ENCODE measurements at regions not wholly inside any gene's neighbourhood (a gene's known extent, or its start where the extent isn't known, plus 50 kb on each side); places are given as distances from the start of the nearest gene placed in this dataset.

- H3K9me3 ChIP-seq (ENCODE audit: control insufficient read depth in 2 of 2, insufficient read depth in 1 of 2, low read depth in 1 of 2, low read length in 1 of 2): no peaks in the 10 kb centered on the region
- no peaks in the 10 kb centered on the region for H3K4me1 ChIP-seq (ENCODE audit: control insufficient read depth in 3 of 3, insufficient read depth in 2 of 3, low read depth in 1 of 3, low read length in 2 of 3)
- no peak overlapping the region for H3K4me3 ChIP-seq (ENCODE audit: low read depth in 1 of 3, low read length in 3 of 3)
- no peak overlapping the region for H3K27ac ChIP-seq (ENCODE audit: low read depth in 1 of 3, low read length in 2 of 3)
- no peaks in the 10 kb centered on the region for H3K27me3 ChIP-seq (ENCODE audit: control insufficient read depth in 3 of 3, insufficient read depth in 3 of 3, low read length in 3 of 3)
- no peak for DNase-seq
- no peaks in the 10 kb centered on the region for H3K36me3 ChIP-seq (ENCODE audit: control insufficient read depth in 3 of 3, insufficient read depth in 2 of 3, low read depth in 1 of 3, low read length in 3 of 3)
- FAIRE-seq: no peak
- WGBS, 3 donors: 45 to 60% (median 48%) methylated on average over 3 of the region's 3 CpGs
These were observed 489.5 kb downstream of the CBLN4 start for GRCh38 chr20:55515832-55516231.

- H3K9me3 ChIP-seq (ENCODE audit: control insufficient read depth in 2 of 2, insufficient read depth in 1 of 2, low read depth in 1 of 2, low read length in 1 of 2): no peaks in the 10 kb centered on the region
- H3K4me1 ChIP-seq (ENCODE audit: control insufficient read depth in 3 of 3, insufficient read depth in 2 of 3, low read depth in 1 of 3, low read length in 2 of 3): no peaks in the 10 kb centered on the region
- no peak for DNase-seq
- no peak overlapping the region for H3K27ac ChIP-seq (ENCODE audit: low read depth in 1 of 3, low read length in 2 of 3)
- no peak overlapping the region for H3K4me3 ChIP-seq (ENCODE audit: low read depth in 1 of 3, low read length in 3 of 3)
- 55 to 66% (median 62%) methylated on average over 2 of the region's 2 CpGs for WGBS, 3 donors
- no peaks in the 10 kb centered on the region for H3K36me3 ChIP-seq (ENCODE audit: control insufficient read depth in 3 of 3, insufficient read depth in 2 of 3, low read depth in 1 of 3, low read length in 3 of 3)
- FAIRE-seq: no peak
- H3K27me3 ChIP-seq (ENCODE audit: control insufficient read depth in 3 of 3, insufficient read depth in 3 of 3, low read length in 3 of 3): no peaks in the 10 kb centered on the region
These were observed 490.8 kb downstream of the CBLN4 start for GRCh38 chr20:55514531-55514930.

GRCh38 chr20:55513954-55514353 is 491.4 kb downstream of the CBLN4 start:
- WGBS, 3 donors: 51 to 56% (median 52%) methylated on average over 4 of the region's 4 CpGs
- H3K9me3 ChIP-seq (ENCODE audit: control insufficient read depth in 2 of 2, insufficient read depth in 1 of 2, low read depth in 1 of 2, low read length in 1 of 2): no peaks in the 10 kb centered on the region
- no peaks in the 10 kb centered on the region for H3K4me1 ChIP-seq (ENCODE audit: control insufficient read depth in 3 of 3, insufficient read depth in 2 of 3, low read depth in 1 of 3, low read length in 2 of 3)
- DNase-seq (no peak), FAIRE-seq (no peak)
- H3K4me3 ChIP-seq (ENCODE audit: low read depth in 1 of 3, low read length in 3 of 3): no peak overlapping the region
- no peak overlapping the region for H3K27ac ChIP-seq (ENCODE audit: low read depth in 1 of 3, low read length in 2 of 3)
- no peaks in the 10 kb centered on the region for H3K27me3 ChIP-seq (ENCODE audit: control insufficient read depth in 3 of 3, insufficient read depth in 3 of 3, low read length in 3 of 3)
- H3K36me3 ChIP-seq (ENCODE audit: control insufficient read depth in 3 of 3, insufficient read depth in 2 of 3, low read depth in 1 of 3, low read length in 3 of 3): no peaks in the 10 kb centered on the region

- DNase-seq: no peak
- no peak for FAIRE-seq
These were observed 505.2 kb downstream of the CBLN4 start for GRCh38 chr20:55500130-55500529.

GRCh38 chr20:55488593-55488992 is 516.7 kb downstream of the CBLN4 start:
- Histone ChIP-seq H3K27me3 (ENCODE audit: control insufficient read depth in 3 of 3, insufficient read depth in 3 of 3, low read length in 3 of 3) (no peaks in the 10 kb centered on the region), H3K36me3 (ENCODE audit: control insufficient read depth in 3 of 3, insufficient read depth in 2 of 3, low read depth in 1 of 3, low read length in 3 of 3) (no peaks in the 10 kb centered on the region), H3K27ac (ENCODE audit: low read depth in 1 of 3, low read length in 2 of 3) (no peak overlapping the region), H3K9me3 (ENCODE audit: control insufficient read depth in 2 of 2, insufficient read depth in 1 of 2, low read depth in 1 of 2, low read length in 1 of 2) (no peaks in the 10 kb centered on the region), H3K4me3 (ENCODE audit: low read depth in 1 of 3, low read length in 3 of 3) (no peak overlapping the region), H3K4me1 (ENCODE audit: control insufficient read depth in 3 of 3, insufficient read depth in 2 of 3, low read depth in 1 of 3, low read length in 2 of 3) (no peaks in the 10 kb centered on the region)
- no peak for FAIRE-seq
- WGBS, 3 donors: 28 to 67% (median 45%) methylated on average over 1 of the region's 1 CpG
- no peak for DNase-seq

More at GRCh38 chr20:55500130-55500529, 505.2 kb downstream of the CBLN4 start:
- Histone ChIP-seq H3K9me3 (ENCODE audit: control insufficient read depth in 2 of 2, insufficient read depth in 1 of 2, low read depth in 1 of 2, low read length in 1 of 2) (peaks cover 0 to 9% of the 10 kb centered on the region in 2 donors), H3K4me1 (ENCODE audit: control insufficient read depth in 3 of 3, insufficient read depth in 2 of 3, low read depth in 1 of 3, low read length in 2 of 3) (no peaks in the 10 kb centered on the region), H3K27ac (ENCODE audit: low read depth in 1 of 3, low read length in 2 of 3) (no peak overlapping the region), H3K4me3 (ENCODE audit: low read depth in 1 of 3, low read length in 3 of 3) (no peak overlapping the region), H3K36me3 (ENCODE audit: control insufficient read depth in 3 of 3, insufficient read depth in 2 of 3, low read depth in 1 of 3, low read length in 3 of 3) (no peaks in the 10 kb centered on the region), H3K27me3 (ENCODE audit: control insufficient read depth in 3 of 3, insufficient read depth in 3 of 3, low read length in 3 of 3) (no peaks in the 10 kb centered on the region)
- 53 to 71% (median 61%) methylated on average over 4 of the region's 4 CpGs for WGBS, 3 donors

GRCh38 chr20:55478724-55479450 is 526.4 kb downstream of the CBLN4 start:
- Histone ChIP-seq H3K36me3 (ENCODE audit: control insufficient read depth in 3 of 3, insufficient read depth in 2 of 3, low read depth in 1 of 3, low read length in 3 of 3) (no peaks in the 10 kb centered on the region), H3K9me3 (ENCODE audit: control insufficient read depth in 2 of 2, insufficient read depth in 1 of 2, low read depth in 1 of 2, low read length in 1 of 2) (no peaks in the 10 kb centered on the region), H3K4me1 (ENCODE audit: control insufficient read depth in 3 of 3, insufficient read depth in 2 of 3, low read depth in 1 of 3, low read length in 2 of 3) (no peaks in the 10 kb centered on the region), H3K27me3 (ENCODE audit: control insufficient read depth in 3 of 3, insufficient read depth in 3 of 3, low read length in 3 of 3) (no peaks in the 10 kb centered on the region), H3K4me3 (ENCODE audit: low read depth in 1 of 3, low read length in 3 of 3) (no peak overlapping the region), H3K27ac (ENCODE audit: low read depth in 1 of 3, low read length in 2 of 3) (no peak overlapping the region)
- WGBS, 3 donors: 40 to 44% (median 42%) methylated on average over 2 of the region's 2 CpGs
- no peak for DNase-seq
- FAIRE-seq: no peak

- Histone ChIP-seq H3K27me3 (ENCODE audit: control insufficient read depth in 3 of 3, insufficient read depth in 3 of 3, low read length in 3 of 3) (no peaks in the 10 kb centered on the region), H3K27ac (ENCODE audit: low read depth in 1 of 3, low read length in 2 of 3) (no peak overlapping the region), H3K36me3 (ENCODE audit: control insufficient read depth in 3 of 3, insufficient read depth in 2 of 3, low read depth in 1 of 3, low read length in 3 of 3) (no peaks in the 10 kb centered on the region), H3K4me1 (ENCODE audit: control insufficient read depth in 3 of 3, insufficient read depth in 2 of 3, low read depth in 1 of 3, low read length in 2 of 3) (no peaks in the 10 kb centered on the region), H3K4me3 (ENCODE audit: low read depth in 1 of 3, low read length in 3 of 3) (no peak overlapping the region), H3K9me3 (ENCODE audit: control insufficient read depth in 2 of 2, insufficient read depth in 1 of 2, low read depth in 1 of 2, low read length in 1 of 2) (no peaks in the 10 kb centered on the region)
- FAIRE-seq (no peak), DNase-seq (no peak)
- 63 to 67% (median 67%) methylated on average over 4 of the region's 4 CpGs for WGBS, 3 donors
These were observed 532.6 kb downstream of the CBLN4 start for GRCh38 chr20:55472704-55473103.

GRCh38 chr20:55471052-55472006 is 534.0 kb downstream of the CBLN4 start:
- no peak for FAIRE-seq

More at GRCh38 chr20:55471052-55472006, 534.0 kb downstream of the CBLN4 start:
- WGBS, 3 donors: 49 to 56% (median 55%) methylated on average over 7 of the region's 7 CpGs
- no peak for DNase-seq
- Histone ChIP-seq H3K4me3 (ENCODE audit: low read depth in 1 of 3, low read length in 3 of 3) (no peak overlapping the region), H3K4me1 (ENCODE audit: control insufficient read depth in 3 of 3, insufficient read depth in 2 of 3, low read depth in 1 of 3, low read length in 2 of 3) (no peaks in the 10 kb centered on the region), H3K36me3 (ENCODE audit: control insufficient read depth in 3 of 3, insufficient read depth in 2 of 3, low read depth in 1 of 3, low read length in 3 of 3) (no peaks in the 10 kb centered on the region), H3K27ac (ENCODE audit: low read depth in 1 of 3, low read length in 2 of 3) (no peak overlapping the region), H3K9me3 (ENCODE audit: control insufficient read depth in 2 of 2, insufficient read depth in 1 of 2, low read depth in 1 of 2, low read length in 1 of 2) (no peaks in the 10 kb centered on the region), H3K27me3 (ENCODE audit: control insufficient read depth in 3 of 3, insufficient read depth in 3 of 3, low read length in 3 of 3) (no peaks in the 10 kb centered on the region)
